Transverse colon (tissue), 4 donors: ENCODE measurements at regions not wholly inside any gene's neighbourhood (a gene's known extent, or its start where the extent isn't known, plus 50 kb on each side); places are given as distances from the start of the nearest gene placed in this dataset.

Experiments used
- CTCF ChIP-seq, 5 experiments: fragments of 200-600 bp in 3 of 5; fragments of 450-650 bp in 2 of 5; sonication (generic) in 3 of 5; IDR thresholded peaks; 1 replicate in 2 of 5; 2 replicates in 3 of 5; pipeline ENCODE4 v1.5.1; 2016 to 2017; ENCODE audit warnings: antibody characterized with exemption in 5 of 5, inconsistent platforms in 3 of 5, mild to moderate bottlenecking in 2 of 5, moderate library complexity in 1 of 5
- POLR2A ChIP-seq: fragments of 450-650 bp; IDR thresholded peaks from one replicate; pipeline ENCODE4 v1.6.1; 2016; ENCODE audit warnings: antibody characterized with exemption, mild to moderate bottlenecking, moderate library complexity
- POLR2AphosphoS5 ChIP-seq, 3 donors: sonication (generic); formaldehyde crosslinking; IDR thresholded peaks; one replicate each; pipeline ENCODE4 v1.6.1; 2016; ENCODE audit warnings: antibody characterized with exemption in 3 of 3

GRCh38 chr6:154923199-154923869 is 71.8 kb upstream of the TIAM2 start:
- no peak for TF ChIP-seq POLR2A
- no peak for TF ChIP-seq CTCF (IDR thresholded peaks at IDR 0.05)
- no peak for TF ChIP-seq POLR2AphosphoS5 (IDR thresholded peaks at IDR 0.05)
